Astrocyte of the spinal cord (primary cell): ENCODE measurements at regions not wholly inside any gene's neighbourhood (a gene's known extent, or its start where the extent isn't known, plus 50 kb on each side); places are given as distances from the start of the nearest gene placed in this dataset.
"Not testable (repeated sequence)": the region's sequence is repeated elsewhere in the genome, so short reads cannot be mapped to it uniquely, and the experiment has no call there.

Experiments used
- DNase-seq: peaks from one replicate; pipeline ENCODE4 v3.0.0; 2011; ENCODE audit warnings: low read depth, low spot score
- H3K4me3 ChIP-seq: 2 replicates; pipeline ENCODE4 v1.5.1; 2011; ENCODE audit warnings: low read depth, mild to moderate bottlenecking, low read length, moderate library complexity
- CTCF ChIP-seq: IDR thresholded peaks from 2 replicates; pipeline ENCODE4 v1.5.1; 2012; ENCODE audit warnings: low read depth, mild to moderate bottlenecking, low read length, inconsistent platforms
- in situ Hi-C: cut with HindIII; loops from 2 replicates; pipeline ENCODE4 v1.10.0; 2017; ENCODE audit warnings: low sequenced_read_pairs

GRCh38 chr16:27645396-27645795 is 95.5 kb downstream of the KATNIP start:
- no peak for DNase-seq
- no peak for TF ChIP-seq CTCF
- H3K4me3 ChIP-seq, result no peak overlapping the region
- in situ Hi-C loops, result no loop called here

GRCh38 chr16:27646806-27647205 is 96.9 kb downstream of the KATNIP start:
- no peak overlapping the region for H3K4me3 ChIP-seq
- in situ Hi-C loops, result no loop called here
- no peak for DNase-seq
- TF ChIP-seq CTCF, result no peak

GRCh38 chr16:27649021-27649420 is 99.1 kb downstream of the KATNIP start:
- in situ Hi-C loops, result no loop called here
- H3K4me3 ChIP-seq, result no peak overlapping the region
- no peak for TF ChIP-seq CTCF
- DNase-seq, result no peak

GRCh38 chr16:27650073-27650701 is 100.2 kb downstream of the KATNIP start:
- no peak overlapping the region for H3K4me3 ChIP-seq
- TF ChIP-seq CTCF, result no peak
- in situ Hi-C loops, result no loop called here
- DNase-seq, result no peak

- in situ Hi-C loops, result no loop called here
- TF ChIP-seq CTCF, result no peak
- no peak overlapping the region for H3K4me3 ChIP-seq
- no peak for DNase-seq
Measured at GRCh38 chr16:27651301-27651700, 101.4 kb downstream of the KATNIP start.

- no peak for DNase-seq
- in situ Hi-C loops, result no loop called here
- TF ChIP-seq CTCF, result no peak
- H3K4me3 ChIP-seq, result no peak overlapping the region
Measured at GRCh38 chr16:27657811-27658210, 107.9 kb downstream of the KATNIP start.

GRCh38 chr16:27660507-27660906 is 110.6 kb downstream of the KATNIP start:
- in situ Hi-C loops, result no loop called here
- TF ChIP-seq CTCF, result no peak
- DNase-seq, result no peak
- H3K4me3 ChIP-seq, result no peak overlapping the region

GRCh38 chr16:27663235-27663634 is 113.3 kb downstream of the KATNIP start:
- in situ Hi-C loops, H3K4me3 ChIP-seq, DNase-seq: not testable (repeated sequence)
